WTC11 (cell line): ENCODE measurements at regions not wholly inside any gene's neighbourhood (a gene's known extent, or its start where the extent isn't known, plus 50 kb on each side); places are given as distances from the start of the nearest gene placed in this dataset.

Experiments used
- ATAC-seq: fragments of 200-7000 bp; cut with Tn5 transposase; 2 replicates; pipeline ENCODE4 v1.10.0; 2021; ENCODE audit warnings: mild to moderate bottlenecking, moderate library complexity
- CTCF ChIA-PET: fragments of 300-600 bp; sonication (Branson Sonifier 250); formaldehyde crosslinking; loops from one replicate; lab custom pipeline; 2021; ENCODE audit warnings: antibody characterized with exemption; lab: Charles Lee
- POLR2A ChIA-PET: fragments of 350-600 bp; sonication (Branson Sonifier 250); formaldehyde crosslinking; loops from one replicate; lab custom pipeline; 2021; ENCODE audit warnings: antibody characterized with exemption; lab: Charles Lee
- DNase-seq: peaks from one replicate; pipeline ENCODE4 v3.0.0; 2021; ENCODE audit warnings: low spot score
- H3K27ac Mint-ChIP-seq: 2 replicates; pipeline ENCODE4 v1.8.0; 2021; ENCODE audit warnings: mixed read lengths
- H3K27me3 Mint-ChIP-seq: 2 replicates; pipeline ENCODE4 v1.8.0; 2021; ENCODE audit warnings: low read depth, mild to moderate bottlenecking, moderate library complexity, mixed read lengths
- H3K36me3 Mint-ChIP-seq: 2 replicates; pipeline ENCODE4 v1.8.0; 2021; ENCODE audit warnings: mixed read lengths
- H3K4me1 Mint-ChIP-seq: 2 replicates; pipeline ENCODE4 v1.8.0; 2022; ENCODE audit warnings: mixed read lengths
- H3K4me3 Mint-ChIP-seq: 2 replicates; pipeline ENCODE4 v1.8.0; 2021; ENCODE audit warnings: mild to moderate bottlenecking, moderate library complexity, mixed read lengths
- H3K9me3 Mint-ChIP-seq: 2 replicates; pipeline ENCODE4 v1.8.0; 2021; ENCODE audit warnings: mixed read lengths
- ATF2 ChIP-seq: sonication (generic); formaldehyde crosslinking; IDR thresholded peaks from 2 replicates; pipeline ENCODE4 v1.8.1; 2022; ENCODE audit warnings: low read depth, missing genetic modification reagents, borderline replicate concordance
- CDX4 ChIP-seq: fragments of 250-450 bp; sonication (Bioruptor Pico); IDR thresholded peaks from 2 replicates; pipeline ENCODE4 v1.9.0; 2021; ENCODE audit warnings: moderate library complexity, mild to moderate bottlenecking, inconsistent platforms, borderline replicate concordance
- CTCF ChIP-seq: fragments of 200-600 bp; IDR thresholded peaks from 2 replicates; pipeline ENCODE4 v1.8.0; 2022; ENCODE audit warnings: antibody characterized with exemption
- FOXJ3 ChIP-seq: sonication (generic); formaldehyde crosslinking; IDR thresholded peaks from 2 replicates; pipeline ENCODE4 v1.9.0; 2021; ENCODE audit warnings: missing genetic modification reagents, mild to moderate bottlenecking, borderline replicate concordance
- FOXK1 ChIP-seq: sonication (generic); formaldehyde crosslinking; IDR thresholded peaks from 2 replicates; pipeline ENCODE4 v1.8.0; 2022; ENCODE audit warnings: mild to moderate bottlenecking, moderate library complexity, missing genetic modification reagents
- GRHL2 ChIP-seq: fragments of 250-450 bp; sonication (Bioruptor Pico); IDR thresholded peaks from 2 replicates; pipeline ENCODE4 v1.8.0; 2022; ENCODE audit warnings: mild to moderate bottlenecking, moderate library complexity; ENCODE audit not compliant: insufficient replicate concordance, severe bottlenecking
- HMGA2 ChIP-seq: fragments of 250-450 bp; sonication (Bioruptor Pico); IDR thresholded peaks from 2 replicates; pipeline ENCODE4 v1.4.0; 2021; ENCODE audit warnings: mild to moderate bottlenecking, moderate library complexity
- IRF2 ChIP-seq: sonication (generic); formaldehyde crosslinking; IDR thresholded peaks from 2 replicates; pipeline ENCODE4 v1.8.0; 2022; ENCODE audit warnings: low read depth, missing genetic modification reagents, borderline replicate concordance
- JUN ChIP-seq: sonication (generic); formaldehyde crosslinking; IDR thresholded peaks from 2 replicates; pipeline ENCODE4 v1.8.0; 2023; ENCODE audit warnings: mild to moderate bottlenecking, missing genetic modification reagents
- NR1H2 ChIP-seq: sonication (generic); formaldehyde crosslinking; IDR thresholded peaks from 2 replicates; pipeline ENCODE4 v1.9.0; 2021; ENCODE audit warnings: mild to moderate bottlenecking, moderate library complexity, missing genetic modification reagents
- PRDM15 ChIP-seq: sonication (generic); formaldehyde crosslinking; IDR thresholded peaks from 2 replicates; pipeline ENCODE4 v1.8.0; 2022; ENCODE audit warnings: missing genetic modification reagents
- PREB ChIP-seq: sonication (generic); formaldehyde crosslinking; IDR thresholded peaks from 2 replicates; pipeline ENCODE4 v1.8.1; 2022; ENCODE audit warnings: mild to moderate bottlenecking, missing genetic modification reagents, moderate library complexity, borderline replicate concordance
- RORB ChIP-seq: fragments of 250-450 bp; sonication (Bioruptor Pico); IDR thresholded peaks from 2 replicates; pipeline ENCODE4 v1.9.0; 2021; ENCODE audit warnings: mild to moderate bottlenecking
- SOX15 ChIP-seq: fragments of 250-450 bp; sonication (Bioruptor Pico); IDR thresholded peaks from 2 replicates; pipeline ENCODE4 v1.9.0; 2021; ENCODE audit warnings: mild to moderate bottlenecking
- ZBTB43 ChIP-seq: sonication (generic); formaldehyde crosslinking; IDR thresholded peaks from 2 replicates; pipeline ENCODE4 v1.8.1; 2023; ENCODE audit warnings: mild to moderate bottlenecking, missing genetic modification reagents
- ZNF138 ChIP-seq: sonication (generic); formaldehyde crosslinking; conservative IDR thresholded peaks from 2 replicates; pipeline ENCODE4 v1.8.1; 2022; ENCODE audit warnings: mild to moderate bottlenecking, moderate library complexity, missing genetic modification reagents
- ZNF671 ChIP-seq: fragments of 250-450 bp; sonication (Bioruptor Pico); IDR thresholded peaks from 2 replicates; pipeline ENCODE4 v1.8.0; 2021; ENCODE audit warnings: mild to moderate bottlenecking
- TF ChIP-seq, protein P1 (sequence below): fragments of 250-450 bp; sonication (Bioruptor Pico); IDR thresholded peaks from 2 replicates; pipeline ENCODE4 v1.9.0; 2021; ENCODE audit warnings: mild to moderate bottlenecking
- TF ChIP-seq, protein P2 (sequence below): sonication (generic); formaldehyde crosslinking; IDR thresholded peaks from 2 replicates; pipeline ENCODE4 v1.8.1; 2023; ENCODE audit warnings: mild to moderate bottlenecking, missing genetic modification reagents

GRCh38 chr1:4353090-4353856, 301.1 kb upstream of the AJAP1 start (continued):
- TF ChIP-seq ZBTB43 (CRISPR knock-in tag) (no peak), SOX15 (CRISPR knock-in tag) (no peak), CDX4 (no peak), IRF2 (no peak), JUN (CRISPR knock-in tag) (no peak), PREB (no peak), ZNF671 (no peak)
- TF ChIP-seq, protein P1, sequence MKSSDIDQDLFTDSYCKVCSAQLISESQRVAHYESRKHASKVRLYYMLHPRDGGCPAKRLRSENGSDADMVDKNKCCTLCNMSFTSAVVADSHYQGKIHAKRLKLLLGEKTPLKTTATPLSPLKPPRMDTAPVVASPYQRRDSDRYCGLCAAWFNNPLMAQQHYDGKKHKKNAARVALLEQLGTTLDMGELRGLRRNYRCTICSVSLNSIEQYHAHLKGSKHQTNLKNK, result no peak
- TF ChIP-seq, protein P2, sequence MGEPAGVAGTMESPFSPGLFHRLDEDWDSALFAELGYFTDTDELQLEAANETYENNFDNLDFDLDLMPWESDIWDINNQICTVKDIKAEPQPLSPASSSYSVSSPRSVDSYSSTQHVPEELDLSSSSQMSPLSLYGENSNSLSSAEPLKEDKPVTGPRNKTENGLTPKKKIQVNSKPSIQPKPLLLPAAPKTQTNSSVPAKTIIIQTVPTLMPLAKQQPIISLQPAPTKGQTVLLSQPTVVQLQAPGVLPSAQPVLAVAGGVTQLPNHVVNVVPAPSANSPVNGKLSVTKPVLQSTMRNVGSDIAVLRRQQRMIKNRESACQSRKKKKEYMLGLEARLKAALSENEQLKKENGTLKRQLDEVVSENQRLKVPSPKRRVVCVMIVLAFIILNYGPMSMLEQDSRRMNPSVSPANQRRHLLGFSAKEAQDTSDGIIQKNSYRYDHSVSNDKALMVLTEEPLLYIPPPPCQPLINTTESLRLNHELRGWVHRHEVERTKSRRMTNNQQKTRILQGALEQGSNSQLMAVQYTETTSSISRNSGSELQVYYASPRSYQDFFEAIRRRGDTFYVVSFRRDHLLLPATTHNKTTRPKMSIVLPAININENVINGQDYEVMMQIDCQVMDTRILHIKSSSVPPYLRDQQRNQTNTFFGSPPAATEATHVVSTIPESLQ (CRISPR knock-in tag), result no peak
- TF ChIP-seq, all 79 proteins: peak for 0

DNA sequence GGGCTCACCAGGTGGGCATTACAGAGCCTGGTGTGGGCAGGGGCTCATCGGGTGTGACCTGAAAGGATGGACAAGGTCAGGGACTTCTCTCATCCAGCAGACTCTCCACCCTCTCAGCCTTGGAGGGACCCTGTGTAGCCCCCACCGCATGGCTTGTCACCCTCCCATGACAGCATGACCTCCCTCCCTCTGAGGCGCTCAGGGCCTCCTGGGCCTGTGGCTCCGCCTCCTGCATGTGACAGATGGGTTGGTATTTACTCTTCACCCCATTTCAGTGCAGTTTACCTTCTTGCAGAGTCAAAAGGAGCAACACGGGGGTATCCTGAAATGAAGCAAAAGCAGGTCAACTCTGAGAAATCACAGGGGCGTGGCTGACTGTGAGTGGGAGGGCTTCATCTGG, 298.6 kb upstream of the AJAP1 start:
- Mint-ChIP-seq H3K36me3 (peaks cover 75% of the 10 kb centered on the region), H3K27ac (no peak overlapping the region), H3K4me3 (no peak overlapping the region), H3K27me3 (peaks cover 2% of the 10 kb centered on the region), H3K9me3 (peaks cover 70% of the 10 kb centered on the region), H3K4me1 (no peaks in the 10 kb centered on the region)
- POLR2A ChIA-PET, result no interaction called here
- DNase-seq (no peak), ATAC-seq (no peak)
- CTCF ChIA-PET, result no interaction called here
- no peak for TF ChIP-seq ATF2

DNA sequence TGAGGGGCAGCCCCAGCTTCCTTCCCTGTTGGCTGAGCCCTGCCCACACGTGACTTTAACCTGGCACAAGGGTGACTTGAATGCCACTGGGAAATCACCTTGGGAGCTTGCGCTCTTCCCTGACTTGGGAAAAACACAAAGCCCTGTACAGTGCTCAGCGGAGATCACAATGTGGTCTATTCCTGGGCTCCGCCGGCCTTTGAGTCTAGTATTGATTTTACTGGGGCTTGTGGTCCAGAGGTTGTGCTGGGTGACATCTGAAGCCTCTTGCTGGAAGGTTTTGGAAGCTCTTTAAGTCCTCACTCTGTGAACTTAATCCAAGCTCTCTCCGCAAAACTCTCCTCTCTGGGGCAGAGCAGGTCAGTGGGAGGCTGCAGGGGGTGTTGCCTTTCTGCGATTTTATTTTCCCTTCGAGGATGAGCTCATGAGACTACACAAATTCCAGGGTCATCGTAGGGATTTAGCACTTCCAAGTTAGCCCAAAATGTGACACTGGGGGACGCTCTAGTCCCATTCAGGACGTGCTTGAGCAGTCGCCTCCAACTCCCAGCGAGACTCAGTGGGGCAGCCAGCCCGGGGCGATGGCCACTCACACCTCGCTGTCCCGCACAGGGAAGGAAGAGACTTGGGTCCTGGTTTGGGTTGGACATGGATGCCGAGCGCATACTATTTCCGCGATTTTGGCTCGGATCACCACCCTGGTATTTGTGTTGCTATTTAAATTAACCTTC, 291.9 kb upstream of the AJAP1 start:
- H3K4me3 Mint-ChIP-seq, result no peak overlapping the region
- ChIA-PET CTCF (no interaction called here), POLR2A (no interaction called here)
- peaks cover 80% of the 10 kb centered on the region for H3K9me3 Mint-ChIP-seq
- H3K36me3 Mint-ChIP-seq, result peaks cover 83% of the 10 kb centered on the region
- peaks cover 5% of the 10 kb centered on the region for H3K27me3 Mint-ChIP-seq
- H3K4me1 Mint-ChIP-seq, result no peaks in the 10 kb centered on the region
- no peak overlapping the region for H3K27ac Mint-ChIP-seq
- no peak for ATAC-seq
- no peak for DNase-seq
- TF ChIP-seq NR1H2 (no peak), RORB (CRISPR knock-in tag) (no peak), CTCF (no peak), FOXK1 (CRISPR knock-in tag) (no peak), ZNF138 (CRISPR knock-in tag) (no peak), PRDM15 (CRISPR knock-in tag) (no peak), FOXJ3 (CRISPR knock-in tag) (no peak), GRHL2 (CRISPR knock-in tag) (no peak), HMGA2 (no peak)
- TF ChIP-seq, protein P1, result no peak
